ENCODE measurements at regions not wholly inside any gene's neighbourhood (a gene's known extent, or its start where the extent isn't known, plus 50 kb on each side); places are given as distances from the start of the nearest gene placed in this dataset.

DNA sequence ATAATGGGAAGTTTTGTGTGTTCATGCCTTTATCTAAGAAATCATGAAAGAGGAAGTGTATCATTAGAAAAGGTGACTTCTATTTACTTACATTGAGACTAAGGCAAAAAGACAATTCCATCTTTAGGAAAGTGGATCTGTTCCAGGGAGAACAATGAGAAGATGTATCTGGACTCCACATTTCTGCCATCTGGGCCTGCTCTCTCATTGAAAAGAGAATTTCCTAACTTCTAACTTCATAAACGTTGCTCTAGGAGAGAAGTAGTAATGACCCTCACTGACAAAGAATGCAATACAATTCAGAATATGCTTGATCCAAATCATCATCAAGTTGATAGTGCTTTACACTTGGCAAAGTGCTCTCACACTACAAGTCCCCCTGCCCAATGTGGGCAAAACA, 294.2 kb downstream of the OGFRL1 start:
- Histone ChIP-seq H3K4me1 (no peaks in the 10 kb centered on the region), H3K36me3 (no peaks in the 10 kb centered on the region), H3K27me3 (no peaks in the 10 kb centered on the region), H3K9me3 (no peaks in the 10 kb centered on the region), H3K4me3 (no peak overlapping the region), H3K27ac (no peak overlapping the region)
- no peak for TF ChIP-seq POLR2AphosphoS5 (IDR thresholded peaks at IDR 0.05)
- TF ChIP-seq, protein P1, sequence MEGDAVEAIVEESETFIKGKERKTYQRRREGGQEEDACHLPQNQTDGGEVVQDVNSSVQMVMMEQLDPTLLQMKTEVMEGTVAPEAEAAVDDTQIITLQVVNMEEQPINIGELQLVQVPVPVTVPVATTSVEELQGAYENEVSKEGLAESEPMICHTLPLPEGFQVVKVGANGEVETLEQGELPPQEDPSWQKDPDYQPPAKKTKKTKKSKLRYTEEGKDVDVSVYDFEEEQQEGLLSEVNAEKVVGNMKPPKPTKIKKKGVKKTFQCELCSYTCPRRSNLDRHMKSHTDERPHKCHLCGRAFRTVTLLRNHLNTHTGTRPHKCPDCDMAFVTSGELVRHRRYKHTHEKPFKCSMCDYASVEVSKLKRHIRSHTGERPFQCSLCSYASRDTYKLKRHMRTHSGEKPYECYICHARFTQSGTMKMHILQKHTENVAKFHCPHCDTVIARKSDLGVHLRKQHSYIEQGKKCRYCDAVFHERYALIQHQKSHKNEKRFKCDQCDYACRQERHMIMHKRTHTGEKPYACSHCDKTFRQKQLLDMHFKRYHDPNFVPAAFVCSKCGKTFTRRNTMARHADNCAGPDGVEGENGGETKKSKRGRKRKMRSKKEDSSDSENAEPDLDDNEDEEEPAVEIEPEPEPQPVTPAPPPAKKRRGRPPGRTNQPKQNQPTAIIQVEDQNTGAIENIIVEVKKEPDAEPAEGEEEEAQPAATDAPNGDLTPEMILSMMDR (IDR thresholded peaks at IDR 0.05), result no peak
- TF ChIP-seq POLR2A (IDR thresholded peaks at IDR 0.05), result no peak
- DNase-seq, result no peak
- intact Hi-C loops (cut with DNase I), result no loop called here
- 61 to 67% methylated on average over 1 of the region's 1 CpG for WGBS, 2 donors

DNA sequence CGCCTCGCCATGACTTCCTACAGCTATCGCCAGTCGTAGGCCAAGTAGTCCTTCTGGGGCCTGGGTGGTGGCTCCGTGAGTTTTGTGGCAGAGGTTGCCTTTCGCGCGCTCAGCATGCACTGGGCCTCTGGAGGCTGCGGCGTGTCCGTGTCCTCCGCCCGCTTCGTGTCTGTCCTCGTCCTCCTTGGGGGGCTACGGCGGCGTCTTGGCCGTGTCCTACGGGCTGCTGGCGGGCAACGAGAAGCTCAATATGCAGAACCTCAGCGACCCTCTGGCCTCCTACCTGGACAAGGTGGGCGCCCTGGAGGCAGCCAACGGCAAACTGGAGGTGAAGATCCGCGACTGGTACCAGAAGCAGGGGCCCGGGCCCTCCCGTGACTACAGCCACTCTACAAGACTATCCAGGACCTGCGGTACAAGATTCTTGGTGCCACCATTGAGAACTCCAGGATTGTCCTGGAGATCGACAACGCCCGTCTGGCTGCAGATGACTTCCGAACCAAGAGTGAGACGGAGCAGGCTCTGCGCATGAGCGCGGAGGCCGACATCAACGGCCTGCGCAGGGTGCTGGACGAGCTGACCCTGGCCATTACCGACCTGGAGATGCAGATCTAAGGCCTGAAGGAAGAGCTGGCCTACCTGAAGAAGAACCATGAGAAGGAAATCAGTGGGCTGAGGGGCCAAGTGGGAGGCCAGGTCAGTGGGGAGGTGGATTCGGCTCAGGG, 296.3 kb downstream of the OGFRL1 start:
- Histone ChIP-seq H3K27ac (no peak overlapping the region), H3K4me1 (no peaks in the 10 kb centered on the region), H3K27me3 (no peaks in the 10 kb centered on the region), H3K36me3 (no peaks in the 10 kb centered on the region), H3K9me3 (no peaks in the 10 kb centered on the region), H3K4me3 (no peak overlapping the region)
- DNase-seq, result no peak
- TF ChIP-seq POLR2A (IDR thresholded peaks at IDR 0.05), result no peak
- no peak for TF ChIP-seq EP300 (IDR thresholded peaks at IDR 0.05)
- TF ChIP-seq POLR2AphosphoS5 (IDR thresholded peaks at IDR 0.05), result no peak
- TF ChIP-seq, protein P1 (IDR thresholded peaks at IDR 0.05), result no peak
- WGBS, 2 donors, result 96 to 97% methylated on average over 44 of the region's 44 CpGs
- intact Hi-C loops (cut with DNase I), result no loop called here

DNA sequence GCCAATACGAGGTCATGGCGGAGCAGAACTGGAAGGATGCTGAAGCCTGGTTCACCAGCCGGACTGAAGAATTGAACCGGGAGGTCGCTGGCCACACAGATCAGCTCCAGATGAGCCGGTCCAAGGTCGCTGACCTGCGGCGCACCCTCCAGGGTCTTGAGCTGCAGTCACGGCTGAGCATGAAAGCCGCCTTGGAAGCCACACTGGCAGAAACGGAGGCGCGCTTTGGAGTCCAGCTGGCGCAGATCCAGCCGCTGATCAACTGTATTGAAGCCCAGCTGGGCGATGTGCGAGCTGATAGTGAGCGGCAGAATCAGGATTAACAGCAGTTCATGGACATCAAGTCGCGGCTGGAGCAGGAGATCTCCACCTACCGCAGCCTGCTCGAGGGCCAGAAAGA, 296.9 kb downstream of the OGFRL1 start:
- intact Hi-C loops (cut with DNase I), result no loop called here
- no peak for DNase-seq
- Histone ChIP-seq H3K4me1 (no peaks in the 10 kb centered on the region), H3K27me3 (no peaks in the 10 kb centered on the region), H3K4me3 (no peak overlapping the region), H3K36me3 (no peaks in the 10 kb centered on the region), H3K9me3 (no peaks in the 10 kb centered on the region), H3K27ac (no peak overlapping the region)
- TF ChIP-seq, protein P1 (IDR thresholded peaks at IDR 0.05), result no peak
- TF ChIP-seq EP300 (IDR thresholded peaks at IDR 0.05), result no peak
- no peak for TF ChIP-seq POLR2AphosphoS5 (IDR thresholded peaks at IDR 0.05)
- WGBS, 2 donors, result 97% methylated on average over 23 of the region's 23 CpGs

DNA sequence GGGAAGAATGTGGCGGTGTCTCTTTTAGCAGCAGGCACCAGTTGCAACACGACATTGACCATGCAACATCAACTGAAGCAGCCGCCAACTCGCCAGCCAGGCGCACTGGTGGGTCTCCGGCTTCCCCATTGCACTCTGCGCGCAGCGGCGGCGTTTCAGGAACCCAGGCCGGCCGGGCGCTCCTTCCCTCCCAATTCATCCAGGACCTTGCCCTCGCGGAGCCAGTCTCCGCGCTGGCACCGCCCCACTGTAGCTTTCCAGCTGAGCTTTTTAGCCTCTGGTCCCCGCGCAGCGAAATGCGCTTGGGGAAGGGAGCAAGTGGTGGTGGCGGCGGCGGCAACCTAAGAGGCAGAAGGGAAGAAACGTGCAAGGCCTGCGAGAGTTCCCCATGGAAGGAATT, 297.9 kb upstream of the RIMS1 start:
- TF ChIP-seq, protein P1 (IDR thresholded peaks at IDR 0.05), result no peak
- TF ChIP-seq POLR2A (IDR thresholded peaks at IDR 0.05) (no peak), EP300 (IDR thresholded peaks at IDR 0.05) (no peak), POLR2AphosphoS5 (IDR thresholded peaks at IDR 0.05) (no peak)
- Histone ChIP-seq H3K27me3 (no peaks in the 10 kb centered on the region), H3K36me3 (no peaks in the 10 kb centered on the region), H3K4me3 (no peak overlapping the region), H3K9me3 (no peaks in the 10 kb centered on the region), H3K27ac (no peak overlapping the region), H3K4me1 (no peaks in the 10 kb centered on the region)
- intact Hi-C loops (cut with DNase I), result no loop called here
- WGBS, 2 donors, result 39 to 50% methylated on average over 28 of the region's 28 CpGs
- no peak for DNase-seq

DNA sequence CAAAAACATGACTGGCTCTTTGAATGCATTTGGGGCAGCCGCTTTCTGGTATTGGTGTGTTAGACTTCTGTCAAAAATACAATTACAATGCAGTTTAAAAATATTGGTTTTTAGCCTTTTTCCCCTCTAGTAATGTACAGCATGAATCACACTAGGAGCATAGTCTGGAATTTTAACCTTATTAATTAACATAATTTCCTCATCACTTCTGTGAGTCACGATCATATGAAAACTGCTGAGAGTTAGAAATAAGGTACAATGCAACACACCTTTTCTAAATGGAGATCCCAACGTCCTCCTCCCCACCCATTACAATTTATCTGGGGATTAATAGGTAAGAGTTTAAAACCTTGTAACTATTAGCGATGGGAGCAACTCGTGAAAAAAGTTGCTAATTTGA, 297.1 kb upstream of the RIMS1 start:
- Histone ChIP-seq H3K4me1 (no peaks in the 10 kb centered on the region), H3K9me3 (no peaks in the 10 kb centered on the region), H3K27me3 (no peaks in the 10 kb centered on the region), H3K27ac (no peak overlapping the region), H3K4me3 (no peak overlapping the region), H3K36me3 (no peaks in the 10 kb centered on the region)
- TF ChIP-seq POLR2AphosphoS5 (IDR thresholded peaks at IDR 0.05) (no peak), POLR2A (IDR thresholded peaks at IDR 0.05) (no peak), EP300 (IDR thresholded peaks at IDR 0.05) (no peak)
- intact Hi-C loops (cut with DNase I), result no loop called here
- WGBS, 2 donors, result 78 to 91% methylated on average over 5 of the region's 5 CpGs
- DNase-seq, result no peak
